ENCODE measurements at regions not wholly inside any gene's neighbourhood (a gene's known extent, or its start where the extent isn't known, plus 50 kb on each side); places are given as distances from the start of the nearest gene placed in this dataset.

DNA sequence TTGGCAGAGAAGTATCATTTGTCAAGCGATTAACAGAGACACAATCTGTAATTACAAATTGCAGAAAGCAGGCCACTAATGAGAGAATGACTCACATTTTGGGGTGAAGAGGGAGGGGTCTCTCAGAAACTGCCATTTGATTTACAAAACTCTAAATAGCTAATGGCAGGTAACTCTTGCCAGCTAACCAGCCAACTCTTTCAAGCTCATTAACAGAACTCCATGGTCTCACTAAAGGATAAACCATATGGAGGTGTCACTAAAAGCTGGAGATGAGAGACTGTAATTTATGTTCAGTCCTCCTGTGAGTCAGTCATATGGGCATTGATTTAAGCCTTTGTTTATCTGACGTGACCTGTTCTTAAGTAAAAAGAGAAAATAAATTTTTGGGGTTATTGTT is 336.4 kb downstream of the FOXG1 start:
- TF ChIP-seq SMAD3 (CRISPR knock-in tag; IDR thresholded peaks at IDR 0.05; ENCODE audit: borderline replicate concordance): no peak
- TF ChIP-seq, protein P1, sequence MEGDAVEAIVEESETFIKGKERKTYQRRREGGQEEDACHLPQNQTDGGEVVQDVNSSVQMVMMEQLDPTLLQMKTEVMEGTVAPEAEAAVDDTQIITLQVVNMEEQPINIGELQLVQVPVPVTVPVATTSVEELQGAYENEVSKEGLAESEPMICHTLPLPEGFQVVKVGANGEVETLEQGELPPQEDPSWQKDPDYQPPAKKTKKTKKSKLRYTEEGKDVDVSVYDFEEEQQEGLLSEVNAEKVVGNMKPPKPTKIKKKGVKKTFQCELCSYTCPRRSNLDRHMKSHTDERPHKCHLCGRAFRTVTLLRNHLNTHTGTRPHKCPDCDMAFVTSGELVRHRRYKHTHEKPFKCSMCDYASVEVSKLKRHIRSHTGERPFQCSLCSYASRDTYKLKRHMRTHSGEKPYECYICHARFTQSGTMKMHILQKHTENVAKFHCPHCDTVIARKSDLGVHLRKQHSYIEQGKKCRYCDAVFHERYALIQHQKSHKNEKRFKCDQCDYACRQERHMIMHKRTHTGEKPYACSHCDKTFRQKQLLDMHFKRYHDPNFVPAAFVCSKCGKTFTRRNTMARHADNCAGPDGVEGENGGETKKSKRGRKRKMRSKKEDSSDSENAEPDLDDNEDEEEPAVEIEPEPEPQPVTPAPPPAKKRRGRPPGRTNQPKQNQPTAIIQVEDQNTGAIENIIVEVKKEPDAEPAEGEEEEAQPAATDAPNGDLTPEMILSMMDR (IDR thresholded peaks at IDR 0.05): no peak
- no peak for TF ChIP-seq GTF2I (CRISPR knock-in tag; conservative IDR thresholded peaks at IDR 0.05)

Data from WTC11 (cell line).